Frontal cortex (tissue), 3 donors: ENCODE measurements at regions not wholly inside any gene's neighbourhood (a gene's known extent, or its start where the extent isn't known, plus 50 kb on each side); places are given as distances from the start of the nearest gene placed in this dataset.

Experiments used
- DNase-seq, 2 donors: peaks; one replicate each; pipeline ENCODE4 v3.0.0; 2012; ENCODE audit warnings: low spot score in 2 of 2
- FAIRE-seq: peaks from 2 replicates; lab custom pipeline; 2012; peaks lifted over from hg19 to GRCh38; lab: Jason Lieb, UNC
- donor health status: control.
- donor health status: control.
- donor health status: control.

DNA sequence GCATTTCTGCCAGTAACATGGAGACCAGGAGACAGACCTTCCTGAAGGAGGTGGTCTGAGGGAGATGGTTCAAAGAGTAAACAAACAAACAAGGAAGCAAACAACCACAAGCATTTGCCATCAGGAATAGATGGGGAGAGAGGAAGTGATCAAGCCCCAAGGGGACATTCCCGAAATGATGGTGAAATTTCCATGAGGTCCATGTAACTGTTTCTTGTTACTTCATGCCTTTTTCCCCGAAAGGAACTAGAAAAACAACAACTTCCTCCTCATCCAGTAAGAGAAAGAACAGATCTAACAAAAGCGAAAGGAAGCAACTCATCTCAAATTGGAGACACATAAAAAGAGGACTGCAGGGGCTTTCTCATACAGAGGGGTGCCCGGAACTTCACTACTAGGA lies 152.5 kb upstream of the ZNF32 start:
- FAIRE-seq (no peak), DNase-seq (no peak)

DNA sequence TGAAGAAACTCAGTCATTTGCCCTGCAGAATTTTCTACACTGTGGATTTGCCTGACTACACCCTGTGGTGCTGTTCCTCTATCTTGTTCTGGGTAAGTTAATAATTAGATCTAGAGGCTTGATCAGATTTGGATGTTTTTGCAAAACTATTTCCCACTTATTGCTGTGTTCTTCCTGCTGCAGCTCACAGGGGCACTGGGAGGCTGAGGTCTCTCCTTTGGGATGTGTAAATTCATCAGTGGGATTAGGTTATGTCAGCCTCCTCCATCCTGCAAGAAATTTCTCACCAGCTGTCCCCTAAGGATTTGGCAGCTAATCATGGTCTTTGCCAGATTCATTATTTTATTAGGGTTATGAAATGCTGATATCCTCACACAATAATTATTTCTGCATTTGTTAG lies 148.1 kb upstream of the ZNF32 start:
- no peak for FAIRE-seq
- DNase-seq: no peak

DNA sequence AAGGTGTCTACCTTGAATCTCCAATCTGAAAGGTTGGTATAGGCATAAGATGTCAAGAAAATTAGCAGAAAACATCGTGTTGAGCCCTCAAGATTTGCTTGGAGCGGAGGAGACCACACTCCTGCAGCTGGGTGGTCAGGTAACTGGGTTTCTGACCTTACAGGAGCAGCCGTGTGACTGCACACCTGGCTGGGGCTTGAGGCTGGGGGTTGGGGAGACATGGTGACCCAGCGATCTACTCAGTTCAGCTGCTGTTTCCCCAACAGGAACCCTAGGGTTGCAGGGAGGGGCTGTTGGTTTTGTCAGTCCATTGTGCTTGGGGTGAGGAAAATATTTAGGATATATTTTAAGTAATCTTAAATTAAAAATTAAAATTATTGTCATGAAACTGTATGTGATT lies 147.0 kb upstream of the ZNF32 start:
- FAIRE-seq: no peak
- no peak for DNase-seq

DNA sequence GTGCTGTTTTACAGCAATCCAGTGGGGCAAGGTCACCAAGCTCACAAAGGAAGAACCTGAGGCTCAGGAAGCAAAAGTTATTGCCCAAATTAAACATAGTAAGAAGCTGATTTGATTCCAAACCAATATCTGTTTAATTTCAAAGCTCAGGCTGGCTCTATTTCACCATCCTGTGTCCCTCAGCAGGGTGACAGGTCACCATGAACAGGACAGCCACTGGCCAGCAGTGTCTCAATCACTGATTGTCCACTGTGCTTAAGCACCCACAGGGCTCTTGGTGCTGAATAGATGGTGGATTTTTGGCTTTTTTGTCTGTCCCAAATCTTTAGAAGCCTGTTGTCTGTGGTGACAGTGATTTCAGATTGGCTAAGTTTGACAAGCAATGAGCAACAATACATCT lies 146.4 kb upstream of the ZNF32 start:
- FAIRE-seq (no peak), DNase-seq (no peak)

DNA sequence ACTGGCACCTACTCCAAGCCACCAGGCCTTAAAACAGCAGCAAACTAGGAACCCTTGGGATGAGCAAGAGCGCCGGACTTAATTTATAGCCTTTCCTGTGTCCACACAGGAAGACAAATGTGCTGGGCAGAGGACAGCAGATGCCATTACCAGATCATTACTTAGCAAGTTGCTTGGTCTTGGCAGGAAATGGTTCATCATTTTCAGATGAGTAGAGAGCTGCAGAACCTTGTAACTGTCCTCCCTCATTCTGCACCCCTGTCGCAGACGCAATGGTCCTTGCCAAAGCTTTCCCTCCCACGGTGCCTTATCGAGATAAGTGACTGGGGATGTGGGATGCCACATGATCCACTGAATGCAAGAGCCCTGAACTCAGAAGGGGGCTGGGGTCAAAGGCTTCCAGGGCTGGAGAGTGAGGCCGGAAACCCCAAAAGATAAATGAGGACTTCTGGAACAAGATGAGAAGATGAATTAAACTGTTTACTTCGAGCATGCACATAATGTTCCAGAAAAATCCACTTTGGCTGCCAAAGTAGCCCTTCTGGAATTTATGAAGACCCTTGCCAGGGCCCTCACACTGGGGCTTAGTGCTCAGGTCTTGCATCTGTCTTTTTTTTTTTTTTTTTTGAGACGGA lies 145.6 kb upstream of the ZNF32 start:
- no peak for FAIRE-seq
- no peak for DNase-seq

DNA sequence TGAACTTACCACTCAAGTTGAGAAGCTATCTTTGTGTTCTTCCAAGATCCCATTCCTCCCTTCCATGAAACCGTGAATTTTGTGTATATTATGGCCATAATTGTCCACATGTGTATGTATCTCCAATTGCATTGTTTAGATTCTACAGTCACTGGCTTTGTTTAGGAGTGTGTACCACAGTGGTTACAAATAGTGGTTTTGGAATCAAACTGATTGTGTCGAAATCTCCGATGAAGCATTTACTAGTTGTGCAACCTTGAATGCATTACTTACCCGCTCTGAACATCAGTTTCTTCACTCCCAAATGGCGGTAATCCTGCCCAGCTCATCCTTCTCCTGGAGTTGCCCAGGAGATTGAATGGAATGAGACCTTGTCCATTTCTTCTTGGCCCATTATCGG lies 145.0 kb upstream of the ZNF32 start:
- no peak for FAIRE-seq
- DNase-seq: no peak

DNA sequence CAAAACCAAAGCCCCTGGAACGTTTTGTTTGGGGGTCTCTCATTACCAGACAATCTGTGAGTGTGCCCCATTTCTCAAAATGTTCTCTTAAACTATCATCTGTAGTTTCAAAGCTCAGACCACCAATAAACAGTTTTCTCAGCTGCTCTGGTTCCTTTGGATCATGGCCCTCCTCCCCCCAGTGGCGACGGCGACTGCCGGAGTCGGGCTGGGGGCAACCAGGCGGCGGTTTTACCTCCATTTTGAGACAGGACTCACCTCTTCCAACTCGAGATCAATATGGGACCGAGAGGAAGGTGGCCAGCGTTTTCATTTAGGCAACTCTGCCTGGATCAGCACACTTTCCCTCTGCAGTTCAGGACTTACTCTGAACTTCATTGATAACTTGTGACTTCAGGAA lies 141.5 kb upstream of the ZNF32 start:
- DNase-seq: no peak
- no peak for FAIRE-seq

DNA sequence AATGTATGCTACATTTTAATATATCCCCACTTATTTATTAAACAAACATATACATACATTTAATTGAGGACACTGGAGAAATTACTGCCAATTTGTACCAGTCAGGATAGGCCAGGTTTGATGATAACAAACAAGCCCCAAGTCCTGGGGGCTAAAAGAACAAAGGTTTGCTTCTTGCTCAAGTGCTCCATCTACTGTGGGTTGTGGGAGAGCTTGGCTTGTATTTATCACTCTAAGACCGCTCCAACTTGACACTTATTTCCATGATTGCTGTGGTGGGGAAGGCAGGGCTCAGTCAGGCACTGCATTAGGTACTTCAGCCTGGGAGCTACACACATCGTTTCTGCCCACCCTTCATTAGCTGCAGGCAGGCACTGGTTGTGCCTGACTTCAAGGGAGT lies 136.6 kb upstream of the ZNF32 start:
- FAIRE-seq: no peak
- DNase-seq: no peak

DNA sequence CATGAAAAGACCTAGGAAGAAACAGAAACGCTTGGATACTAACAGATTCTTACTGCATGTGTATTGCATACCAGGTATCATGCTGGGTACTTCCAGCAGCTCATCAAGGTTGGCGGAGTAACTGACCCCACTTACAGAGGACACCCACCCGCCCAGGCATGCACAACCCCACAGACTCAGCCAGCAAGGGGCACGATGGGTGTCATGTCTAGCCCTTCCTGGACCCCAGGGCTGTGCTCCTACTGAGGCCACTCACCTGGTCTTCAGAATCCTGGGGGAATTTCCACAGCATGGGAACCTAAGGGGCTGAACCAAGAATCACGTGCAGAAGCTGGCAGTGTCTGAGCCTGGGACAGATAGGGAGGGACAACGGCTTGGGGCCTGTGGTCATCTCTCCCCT lies 134.1 kb upstream of the ZNF32 start:
- DNase-seq (no peak), FAIRE-seq (no peak)

DNA sequence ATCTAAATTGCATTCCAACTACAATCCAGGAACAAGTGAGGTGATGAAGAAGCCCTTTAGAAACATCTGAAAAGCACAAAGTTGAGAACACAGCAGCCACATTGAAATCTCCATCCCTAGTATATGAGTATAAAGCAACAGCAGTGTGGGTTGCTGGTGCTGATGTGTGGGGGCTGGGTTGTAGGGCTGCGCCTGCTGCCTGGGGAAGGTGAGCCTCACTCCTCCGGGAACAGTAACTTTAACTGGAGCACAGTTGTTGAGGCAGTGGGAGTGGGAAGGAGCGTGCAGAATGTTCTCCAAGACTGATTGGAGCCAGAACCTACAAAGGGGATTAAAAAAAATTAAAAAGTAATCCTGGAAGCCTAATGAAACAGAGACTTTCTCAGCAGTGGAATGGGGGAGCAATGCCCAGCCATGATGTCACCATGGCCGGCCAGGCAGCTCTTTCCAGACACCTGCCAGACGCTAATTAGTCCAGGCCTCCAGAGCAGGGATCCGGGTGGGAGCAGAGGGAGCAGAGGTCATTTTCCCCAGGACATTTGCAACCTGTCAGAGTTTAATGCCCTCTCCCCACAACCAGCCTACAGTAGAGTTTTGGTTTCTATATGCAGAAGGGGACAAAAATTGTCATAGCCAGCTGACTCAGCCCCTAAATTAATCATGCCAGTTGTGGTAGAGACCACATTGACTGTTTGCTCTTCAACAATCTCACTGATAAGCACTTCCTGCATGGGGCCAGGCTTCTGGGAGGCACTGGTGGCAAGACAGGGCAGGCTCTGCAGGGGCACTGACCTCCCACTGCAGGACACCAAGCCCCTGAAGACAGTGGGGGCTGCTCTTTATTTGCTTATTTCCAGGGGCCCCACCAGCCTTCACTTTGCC lies 133.0 kb upstream of the ZNF32 start:
- no peak for FAIRE-seq
- DNase-seq: no peak

DNA sequence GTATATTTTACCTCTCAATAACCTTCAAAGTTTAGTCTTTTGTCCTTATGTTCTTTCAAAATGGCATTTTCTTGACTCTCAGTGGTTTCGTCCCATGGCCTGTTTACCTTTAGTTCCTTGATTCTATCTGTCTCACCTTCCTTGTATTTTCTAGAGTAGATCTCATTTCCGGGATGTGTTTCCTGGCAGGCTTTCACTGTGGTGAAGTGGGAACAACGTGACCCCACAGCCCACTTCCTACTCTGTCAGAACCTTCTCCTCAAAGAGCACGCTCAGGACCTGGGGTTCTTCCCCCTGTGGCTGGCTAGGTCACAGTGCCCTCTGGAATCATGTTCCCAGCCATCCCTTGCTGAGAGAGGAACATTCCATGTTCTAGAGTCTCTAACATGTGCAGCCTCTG lies 129.9 kb upstream of the ZNF32 start:
- DNase-seq (no peak), FAIRE-seq (no peak)

DNA sequence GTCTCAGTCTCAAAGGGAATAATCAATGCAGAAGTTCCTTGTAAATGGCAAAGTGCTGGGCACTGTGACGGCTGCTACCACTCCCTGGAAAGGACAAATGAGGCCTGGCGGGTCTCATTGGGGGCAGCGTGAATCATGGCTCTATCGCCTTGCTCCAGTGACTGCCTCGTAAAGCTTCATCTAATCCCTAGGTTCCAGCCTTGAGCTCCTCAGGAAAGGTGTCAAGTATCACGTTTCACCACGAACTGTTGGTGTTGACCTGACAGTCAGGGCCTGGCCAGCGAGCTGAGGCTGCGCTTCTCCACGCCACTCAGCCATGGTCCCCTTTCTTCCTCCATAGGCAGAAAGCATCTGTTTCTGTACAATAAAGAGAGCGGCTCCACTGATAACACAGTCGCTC lies 126.7 kb upstream of the ZNF32 start:
- DNase-seq (no peak), FAIRE-seq (no peak)

DNA sequence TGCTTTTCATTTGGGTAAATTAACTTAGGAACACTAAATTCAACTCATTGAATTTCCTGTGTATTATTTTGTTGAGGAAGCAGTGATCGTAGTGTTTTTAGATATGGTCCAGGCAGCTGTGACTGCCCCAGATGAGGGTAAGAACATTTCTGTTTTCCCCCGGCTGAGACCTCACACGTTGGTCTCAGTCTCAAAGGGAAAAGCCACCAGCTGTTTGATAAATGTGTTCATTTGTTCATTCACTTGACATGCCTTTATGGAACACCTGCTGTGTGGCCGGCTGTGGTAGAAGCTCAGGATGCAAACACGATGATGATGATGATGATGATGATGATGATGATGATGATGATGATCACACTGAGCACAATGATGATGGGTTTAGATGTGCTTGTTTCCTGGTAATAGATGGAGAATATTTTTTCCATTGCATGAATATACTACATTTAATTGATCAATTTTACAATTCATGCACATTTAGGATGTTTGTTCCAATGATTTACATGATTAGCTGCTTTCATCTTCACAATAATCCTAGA lies 125.6 kb upstream of the ZNF32 start:
- FAIRE-seq (no peak), DNase-seq (no peak)

DNA sequence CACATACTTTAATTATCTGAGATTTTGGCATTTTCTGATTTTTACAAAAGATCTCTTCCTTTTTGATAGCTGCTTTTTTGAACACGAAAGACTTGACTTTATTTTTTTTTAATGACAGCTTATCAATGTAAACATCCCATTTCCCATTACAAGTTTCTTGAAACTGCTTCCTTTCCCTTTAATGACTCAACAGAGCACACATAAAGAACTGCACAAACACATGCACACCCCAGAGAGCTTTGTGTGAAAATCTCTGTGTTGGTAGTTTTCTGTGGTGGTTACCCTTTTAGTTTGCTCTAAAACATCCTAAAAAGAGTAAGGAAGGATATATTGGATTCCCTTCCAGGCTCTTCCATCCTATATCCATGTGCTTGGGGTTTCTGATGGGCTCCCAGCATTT lies 125.1 kb upstream of the ZNF32 start:
- no peak for DNase-seq
- FAIRE-seq: no peak

DNA sequence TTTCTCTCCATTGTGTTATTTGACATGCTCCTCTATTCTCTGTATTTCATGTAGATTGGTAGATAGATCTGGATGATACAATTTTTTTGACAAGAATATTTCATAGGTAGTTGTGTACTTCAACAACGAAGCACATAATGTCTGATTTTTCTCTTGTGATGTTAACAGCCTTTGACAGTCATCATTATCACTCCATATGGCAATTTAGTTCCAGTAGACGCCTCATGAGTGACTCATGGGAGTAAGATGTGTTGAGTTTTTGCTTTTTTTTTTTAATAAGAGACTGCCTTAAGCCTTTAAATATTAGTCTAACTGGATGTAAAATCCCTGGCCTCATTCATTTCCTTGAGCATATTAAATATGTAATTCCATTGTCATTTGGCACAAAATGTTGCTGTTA lies 123.5 kb upstream of the ZNF32 start:
- FAIRE-seq (no peak), DNase-seq (no peak)

DNA sequence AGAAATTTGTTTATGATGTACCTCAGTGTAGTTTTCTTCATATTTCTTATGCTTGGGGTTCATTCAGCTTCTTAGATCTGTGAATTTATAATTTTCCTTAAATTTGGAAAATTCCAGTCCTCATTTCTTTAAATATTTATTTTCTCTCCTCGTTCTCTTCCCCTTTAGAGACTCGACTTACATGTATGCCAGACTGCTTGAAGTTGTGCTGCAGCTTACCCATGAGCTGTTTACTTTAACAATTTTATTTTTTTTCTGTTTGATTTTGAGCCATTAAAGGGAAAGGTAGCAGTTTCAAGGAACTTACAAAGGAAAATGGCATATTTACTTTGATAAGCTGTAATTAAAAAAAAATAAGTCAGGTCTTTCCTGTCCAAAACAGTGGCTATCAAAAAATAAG lies 123.0 kb upstream of the ZNF32 start:
- FAIRE-seq (no peak), DNase-seq (no peak)

DNA sequence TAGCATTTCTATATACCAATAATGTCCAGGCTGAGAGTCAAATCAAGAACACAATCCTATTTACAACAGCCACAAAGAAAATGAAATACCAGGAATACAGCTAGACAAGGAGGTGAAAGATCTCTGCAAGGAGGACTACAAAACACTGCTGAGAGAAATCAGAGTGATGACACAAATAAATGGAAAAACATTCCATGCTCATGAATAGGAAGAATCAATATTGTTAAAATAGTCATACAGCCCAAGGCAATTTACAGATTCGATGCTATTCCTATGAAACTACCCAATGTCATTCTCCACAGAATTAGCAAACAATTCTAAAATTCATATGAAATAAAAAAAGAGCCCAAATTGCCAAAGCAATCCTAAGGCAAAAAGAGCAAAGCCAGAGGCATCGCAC lies 116.8 kb upstream of the ZNF32 start:
- no peak for FAIRE-seq
- no peak for DNase-seq

DNA sequence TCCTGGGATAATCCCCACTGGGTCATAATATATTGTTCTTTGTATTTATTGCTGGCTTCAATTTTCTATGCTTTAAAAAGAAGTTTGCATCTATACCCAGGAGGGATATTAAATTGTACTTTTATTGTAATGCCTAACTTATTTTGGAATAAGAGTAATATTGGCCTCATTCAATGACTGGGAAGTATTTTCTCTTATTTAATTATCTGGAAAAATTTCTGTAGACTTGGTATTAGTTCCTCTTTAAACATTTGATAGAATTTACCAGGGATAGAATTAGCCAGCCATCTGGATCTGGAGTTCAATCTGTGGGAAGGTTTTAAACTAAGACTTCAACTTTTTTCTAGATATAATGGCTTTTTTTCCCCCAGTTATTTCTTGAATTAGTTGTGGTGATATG lies 115.2 kb upstream of the ZNF32 start:
- no peak for DNase-seq

DNA sequence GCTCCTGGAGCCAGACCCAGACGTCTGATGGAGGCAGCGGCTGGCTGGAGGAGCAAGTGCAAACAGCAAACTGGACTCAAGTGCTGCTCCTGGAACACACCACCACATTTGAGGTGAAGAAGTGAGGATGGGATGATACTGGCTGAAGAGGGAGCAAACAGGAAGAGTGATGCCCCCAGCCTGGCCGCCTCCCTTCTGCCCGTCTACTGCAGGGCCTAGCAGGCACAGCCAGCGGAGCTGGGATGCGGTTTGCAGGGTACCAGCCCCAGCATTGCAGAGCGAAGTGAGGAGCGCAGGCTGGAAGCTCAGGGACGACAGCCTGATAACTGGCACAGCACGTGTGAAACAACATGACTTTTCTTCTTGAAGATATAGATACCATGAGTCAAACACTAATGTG lies 111.8 kb upstream of the ZNF32 start:
- no peak for FAIRE-seq

More for the DNA sequence above, 115.2 kb upstream of the ZNF32 start:
- no peak for FAIRE-seq

DNA sequence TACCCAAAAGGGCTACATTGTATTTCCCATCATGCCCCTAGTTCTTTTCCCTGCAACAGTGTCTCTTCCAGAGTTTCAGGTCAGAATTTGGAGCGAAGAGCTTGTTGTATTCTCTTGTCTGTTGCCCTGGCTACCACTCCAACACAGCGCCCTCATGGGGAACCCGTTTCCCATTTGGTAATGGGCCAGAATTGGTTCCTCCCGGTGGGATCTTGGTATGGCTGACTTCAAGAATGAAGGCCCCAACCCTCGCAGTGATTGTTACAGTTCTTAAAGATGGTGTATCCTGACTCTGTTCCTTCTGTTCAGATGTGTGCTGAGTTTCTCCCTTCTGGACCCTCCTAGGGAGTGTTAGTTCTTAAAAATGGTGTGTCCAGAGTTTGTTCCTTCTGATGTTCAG lies 110.5 kb upstream of the ZNF32 start:
- no peak for FAIRE-seq
- DNase-seq: no peak

More for the DNA sequence above, 111.8 kb upstream of the ZNF32 start:
- DNase-seq: no peak

DNA sequence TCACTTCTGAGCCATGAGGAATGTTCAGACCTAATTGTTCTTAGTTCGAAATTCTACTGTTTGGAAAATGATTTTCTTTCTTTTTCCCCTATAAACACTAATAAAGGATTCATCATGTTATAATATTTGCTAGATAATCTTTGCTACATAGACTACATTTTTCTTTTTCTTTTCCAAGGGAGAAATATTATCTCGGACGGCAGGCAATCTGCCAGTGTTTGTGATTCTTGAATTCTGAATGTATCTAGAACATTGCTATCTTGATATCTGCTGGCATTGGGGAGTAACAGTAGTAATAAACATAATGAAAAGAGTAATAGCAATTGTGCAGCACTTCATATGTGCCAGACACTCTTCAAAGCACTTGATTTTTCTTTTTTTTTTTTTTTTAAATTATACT lies 107.7 kb upstream of the ZNF32 start:
- no peak for FAIRE-seq

More for the DNA sequence above, 107.7 kb upstream of the ZNF32 start:
- no peak for DNase-seq
